ENCODE measurements at regions not wholly inside any gene's neighbourhood (a gene's known extent, or its start where the extent isn't known, plus 50 kb on each side); places are given as distances from the start of the nearest gene placed in this dataset.

GRCh38 chr4:137468836-137469235 is 63.5 kb downstream of the PCDH18 start:
- Histone ChIP-seq H3K9me3 (no peaks in the 10 kb centered on the region), H3K4me3 (replicated peaks in 1 of 3) (no peak overlapping the region), H3K27me3 (no peaks in the 10 kb centered on the region), H3K4me1 (no peaks in the 10 kb centered on the region), H3K36me3 (no peaks in the 10 kb centered on the region), H3K27ac (no peak overlapping the region)
- intact Hi-C loops (cut with DNase I), result no loop called here
- WGBS, 2 donors, result 95 to 100% methylated on average over 3 of the region's 3 CpGs
- TF ChIP-seq CTCF (IDR thresholded peaks at IDR 0.05) (no peak), POLR2A (IDR thresholded peaks at IDR 0.05) (no peak)
- no peak for DNase-seq

GRCh38 chr4:137467537-137467936 is 64.8 kb downstream of the PCDH18 start:
- no peaks in the 10 kb centered on the region for H3K36me3 ChIP-seq
- H3K9me3 ChIP-seq, result no peaks in the 10 kb centered on the region
- no peak overlapping the region for H3K4me3 ChIP-seq (replicated peaks in 1 of 3)
- DNase-seq, result no peak
- H3K4me1 ChIP-seq, result no peaks in the 10 kb centered on the region
- intact Hi-C loops (cut with DNase I), result no loop called here
- H3K27me3 ChIP-seq, result no peaks in the 10 kb centered on the region
- TF ChIP-seq CTCF (IDR thresholded peaks at IDR 0.05) (no peak), POLR2A (IDR thresholded peaks at IDR 0.05) (no peak)
- no peak overlapping the region for H3K27ac ChIP-seq

GRCh38 chr4:137463377-137464003 is 68.8 kb downstream of the PCDH18 start:
- WGBS, 2 donors, result 95 to 100% methylated on average over 1 of the region's 1 CpG
- intact Hi-C loops (cut with DNase I), result no loop called here
- H3K27me3 ChIP-seq, result no peaks in the 10 kb centered on the region
- no peaks in the 10 kb centered on the region for H3K4me1 ChIP-seq
- no peak overlapping the region for H3K27ac ChIP-seq
- TF ChIP-seq POLR2A (IDR thresholded peaks at IDR 0.05), result no peak
- no peak for TF ChIP-seq CTCF (IDR thresholded peaks at IDR 0.05)
- no peaks in the 10 kb centered on the region for H3K9me3 ChIP-seq
- no peak for DNase-seq
- H3K4me3 ChIP-seq (replicated peaks in 1 of 3), result no peak overlapping the region
- no peaks in the 10 kb centered on the region for H3K36me3 ChIP-seq

- no peaks in the 10 kb centered on the region for H3K36me3 ChIP-seq
- no peak overlapping the region for H3K27ac ChIP-seq
- 87 to 93% methylated on average over 5 of the region's 5 CpGs for WGBS, 2 donors
- H3K27me3 ChIP-seq, result no peaks in the 10 kb centered on the region
- no peak for DNase-seq
- H3K9me3 ChIP-seq, result no peaks in the 10 kb centered on the region
- no peak overlapping the region for H3K4me3 ChIP-seq (replicated peaks in 1 of 3)
- intact Hi-C loops (cut with DNase I), result no loop called here
- H3K4me1 ChIP-seq, result no peaks in the 10 kb centered on the region
- TF ChIP-seq CTCF (IDR thresholded peaks at IDR 0.05), result no peak
These were observed 76.5 kb downstream of the PCDH18 start for GRCh38 chr4:137455647-137456321.

GRCh38 chr4:137454767-137455166 is 77.5 kb downstream of the PCDH18 start:
- Histone ChIP-seq H3K27me3 (no peaks in the 10 kb centered on the region), H3K36me3 (no peaks in the 10 kb centered on the region), H3K4me1 (no peaks in the 10 kb centered on the region), H3K27ac (no peak overlapping the region), H3K9me3 (no peaks in the 10 kb centered on the region), H3K4me3 (replicated peaks in 1 of 3) (no peak overlapping the region)
- intact Hi-C loops (cut with DNase I), result no loop called here
- no peak for DNase-seq
- TF ChIP-seq CTCF (IDR thresholded peaks at IDR 0.05), result no peak
